ENCODE measurements at regions not wholly inside any gene's neighbourhood (a gene's known extent, or its start where the extent isn't known, plus 50 kb on each side); places are given as distances from the start of the nearest gene placed in this dataset.

GRCh38 chr4:117400039-117400835 lies 314.9 kb upstream of the TRAM1L1 start:
- H3K27me3 ChIP-seq (ENCODE audit: control insufficient read depth, insufficient read depth, low read length), result no peaks in the 10 kb centered on the region
- no peak overlapping the region for H3K4me3 ChIP-seq (ENCODE audit: low read depth, low read length)
- peaks cover 0 to 15% (median 4%) of the 10 kb centered on the region in 7 donors for H3K9me3 Mint-ChIP-seq
- no peaks in the 10 kb centered on the region for H3K4me1 ChIP-seq (ENCODE audit: control insufficient read depth, insufficient read depth, low read length, poor library complexity, severe bottlenecking)
- no peak overlapping the region for H3K27ac ChIP-seq (ENCODE audit: insufficient read depth, low read length, poor library complexity, severe bottlenecking)
- H3K9me3 ChIP-seq (ENCODE audit: control insufficient read depth in 2 of 2, low read length in 2 of 2), result peaks cover 0 to 1% of the 10 kb centered on the region in 2 experiments
- DNase-seq (no peak), ATAC-seq (ENCODE audit: low read depth in 2 of 2) (no peak)
- H3K36me3 Mint-ChIP-seq, result no peaks in the 10 kb centered on the region
- no peaks in the 10 kb centered on the region for H3K36me3 ChIP-seq (ENCODE audit: control insufficient read depth, insufficient read depth, low read length)
- H3K27me3 Mint-ChIP-seq, result no peaks in the 10 kb centered on the region
- no peak overlapping the region for H3K4me3 Mint-ChIP-seq
- no peaks in the 10 kb centered on the region for H3K4me1 Mint-ChIP-seq
- H3K27ac Mint-ChIP-seq, result no peak overlapping the region

- Histone ChIP-seq H3K4me1 (ENCODE audit: control insufficient read depth, insufficient read depth, low read length, poor library complexity, severe bottlenecking) (no peaks in the 10 kb centered on the region), H3K9me3 (ENCODE audit: control insufficient read depth in 2 of 2, low read length in 2 of 2) (no peaks in the 10 kb centered on the region), H3K27me3 (ENCODE audit: control insufficient read depth, insufficient read depth, low read length) (no peaks in the 10 kb centered on the region), H3K27ac (ENCODE audit: insufficient read depth, low read length, poor library complexity, severe bottlenecking) (no peak overlapping the region), H3K36me3 (ENCODE audit: control insufficient read depth, insufficient read depth, low read length) (no peaks in the 10 kb centered on the region), H3K4me3 (ENCODE audit: low read depth, low read length) (no peak overlapping the region)
- Mint-ChIP-seq H3K27ac (no peak overlapping the region), H3K4me3 (no peak overlapping the region), H3K4me1 (no peaks in the 10 kb centered on the region), H3K27me3 (no peaks in the 10 kb centered on the region), H3K9me3 (peaks cover 0 to 8% (median 0%) of the 10 kb centered on the region in 7 donors), H3K36me3 (no peaks in the 10 kb centered on the region)
- DNase-seq (no peak), ATAC-seq (ENCODE audit: low read depth in 2 of 2) (no peak)
Measured at GRCh38 chr4:117412661-117413060, 327.3 kb upstream of the TRAM1L1 start.

GRCh38 chr4:117417856-117418255 lies 332.5 kb upstream of the TRAM1L1 start:
- H3K27ac ChIP-seq (ENCODE audit: insufficient read depth, low read length, poor library complexity, severe bottlenecking), result no peak overlapping the region
- Mint-ChIP-seq H3K27me3 (no peaks in the 10 kb centered on the region), H3K4me1 (no peaks in the 10 kb centered on the region), H3K36me3 (no peaks in the 10 kb centered on the region), H3K27ac (no peak overlapping the region), H3K9me3 (peaks cover 0 to 10% (median 3%) of the 10 kb centered on the region in 7 donors), H3K4me3 (no peak overlapping the region)
- no peaks in the 10 kb centered on the region for H3K27me3 ChIP-seq (ENCODE audit: control insufficient read depth, insufficient read depth, low read length)
- no peak for ATAC-seq (ENCODE audit: low read depth in 2 of 2)
- no peaks in the 10 kb centered on the region for H3K36me3 ChIP-seq (ENCODE audit: control insufficient read depth, insufficient read depth, low read length)
- no peak for DNase-seq
- H3K9me3 ChIP-seq (ENCODE audit: control insufficient read depth in 2 of 2, low read length in 2 of 2), result peaks cover 0 to 2% of the 10 kb centered on the region in 2 experiments
- H3K4me1 ChIP-seq (ENCODE audit: control insufficient read depth, insufficient read depth, low read length, poor library complexity, severe bottlenecking), result no peaks in the 10 kb centered on the region
- H3K4me3 ChIP-seq (ENCODE audit: low read depth, low read length), result no peak overlapping the region

- H3K36me3 Mint-ChIP-seq, result no peaks in the 10 kb centered on the region
- no peak for ATAC-seq (ENCODE audit: low read depth in 2 of 2)
- peaks cover 0 to 2% of the 10 kb centered on the region in 2 experiments for H3K9me3 ChIP-seq (ENCODE audit: control insufficient read depth in 2 of 2, low read length in 2 of 2)
- no peak for DNase-seq
- H3K9me3 Mint-ChIP-seq, result peaks cover 0 to 7% (median 3%) of the 10 kb centered on the region in 7 donors
- no peaks in the 10 kb centered on the region for H3K27me3 Mint-ChIP-seq
- no peak overlapping the region for H3K27ac ChIP-seq (ENCODE audit: insufficient read depth, low read length, poor library complexity, severe bottlenecking)
- no peaks in the 10 kb centered on the region for H3K4me1 Mint-ChIP-seq
- no peak overlapping the region for H3K4me3 Mint-ChIP-seq
- H3K4me3 ChIP-seq (ENCODE audit: low read depth, low read length), result no peak overlapping the region
- H3K4me1 ChIP-seq (ENCODE audit: control insufficient read depth, insufficient read depth, low read length, poor library complexity, severe bottlenecking), result no peaks in the 10 kb centered on the region
- no peaks in the 10 kb centered on the region for H3K36me3 ChIP-seq (ENCODE audit: control insufficient read depth, insufficient read depth, low read length)
- H3K27ac Mint-ChIP-seq, result no peak overlapping the region
- H3K27me3 ChIP-seq (ENCODE audit: control insufficient read depth, insufficient read depth, low read length), result no peaks in the 10 kb centered on the region
Measured at GRCh38 chr4:117420948-117421347, 335.6 kb upstream of the TRAM1L1 start.

GRCh38 chr4:117421706-117422105 lies 336.3 kb upstream of the TRAM1L1 start:
- Histone ChIP-seq H3K9me3 (ENCODE audit: control insufficient read depth in 2 of 2, low read length in 2 of 2) (peaks cover 0 to 2% of the 10 kb centered on the region in 2 experiments), H3K4me3 (ENCODE audit: low read depth, low read length) (no peak overlapping the region), H3K27me3 (ENCODE audit: control insufficient read depth, insufficient read depth, low read length) (no peaks in the 10 kb centered on the region), H3K36me3 (ENCODE audit: control insufficient read depth, insufficient read depth, low read length) (no peaks in the 10 kb centered on the region), H3K4me1 (ENCODE audit: control insufficient read depth, insufficient read depth, low read length, poor library complexity, severe bottlenecking) (no peaks in the 10 kb centered on the region), H3K27ac (ENCODE audit: insufficient read depth, low read length, poor library complexity, severe bottlenecking) (no peak overlapping the region)
- Mint-ChIP-seq H3K4me1 (no peaks in the 10 kb centered on the region), H3K9me3 (peaks cover 0 to 7% (median 5%) of the 10 kb centered on the region in 7 donors), H3K36me3 (no peaks in the 10 kb centered on the region), H3K27me3 (no peaks in the 10 kb centered on the region), H3K4me3 (no peak overlapping the region), H3K27ac (no peak overlapping the region)
- ATAC-seq (ENCODE audit: low read depth in 2 of 2) (no peak), DNase-seq (no peak)

GRCh38 chr4:117422297-117422696 lies 336.9 kb upstream of the TRAM1L1 start:
- Mint-ChIP-seq H3K4me1 (no peaks in the 10 kb centered on the region), H3K4me3 (no peak overlapping the region), H3K36me3 (no peaks in the 10 kb centered on the region), H3K27ac (no peak overlapping the region), H3K9me3 (peaks cover 0 to 7% (median 5%) of the 10 kb centered on the region in 7 donors), H3K27me3 (no peaks in the 10 kb centered on the region)
- H3K36me3 ChIP-seq (ENCODE audit: control insufficient read depth, insufficient read depth, low read length), result no peaks in the 10 kb centered on the region
- no peaks in the 10 kb centered on the region for H3K4me1 ChIP-seq (ENCODE audit: control insufficient read depth, insufficient read depth, low read length, poor library complexity, severe bottlenecking)
- DNase-seq (no peak), ATAC-seq (ENCODE audit: low read depth in 2 of 2) (no peak)
- H3K27me3 ChIP-seq (ENCODE audit: control insufficient read depth, insufficient read depth, low read length), result no peaks in the 10 kb centered on the region
- H3K27ac ChIP-seq (ENCODE audit: insufficient read depth, low read length, poor library complexity, severe bottlenecking), result no peak overlapping the region
- H3K9me3 ChIP-seq (ENCODE audit: control insufficient read depth in 2 of 2, low read length in 2 of 2), result peaks cover 0 to 2% of the 10 kb centered on the region in 2 experiments
- H3K4me3 ChIP-seq (ENCODE audit: low read depth, low read length), result no peak overlapping the region

- H3K4me3 ChIP-seq (ENCODE audit: low read depth, low read length), result no peak overlapping the region
- Mint-ChIP-seq H3K9me3 (peaks cover 0 to 16% (median 7%) of the 10 kb centered on the region in 7 donors), H3K4me3 (no peak overlapping the region), H3K4me1 (no peaks in the 10 kb centered on the region), H3K27me3 (no peaks in the 10 kb centered on the region), H3K27ac (no peak overlapping the region), H3K36me3 (no peaks in the 10 kb centered on the region)
- H3K27ac ChIP-seq (ENCODE audit: insufficient read depth, low read length, poor library complexity, severe bottlenecking), result no peak overlapping the region
- no peak for DNase-seq
- ATAC-seq (ENCODE audit: low read depth in 2 of 2), result no peak
- H3K4me1 ChIP-seq (ENCODE audit: control insufficient read depth, insufficient read depth, low read length, poor library complexity, severe bottlenecking), result no peaks in the 10 kb centered on the region
- no peaks in the 10 kb centered on the region for H3K27me3 ChIP-seq (ENCODE audit: control insufficient read depth, insufficient read depth, low read length)
- H3K9me3 ChIP-seq (ENCODE audit: control insufficient read depth in 2 of 2, low read length in 2 of 2), result no peaks in the 10 kb centered on the region
- no peaks in the 10 kb centered on the region for H3K36me3 ChIP-seq (ENCODE audit: control insufficient read depth, insufficient read depth, low read length)
Measured at GRCh38 chr4:117425636-117426035, 340.3 kb upstream of the TRAM1L1 start.

GRCh38 chr4:117428536-117428935 lies 343.2 kb upstream of the TRAM1L1 start:
- Histone ChIP-seq H3K4me1 (ENCODE audit: control insufficient read depth, insufficient read depth, low read length, poor library complexity, severe bottlenecking) (no peaks in the 10 kb centered on the region), H3K36me3 (ENCODE audit: control insufficient read depth, insufficient read depth, low read length) (no peaks in the 10 kb centered on the region), H3K27ac (ENCODE audit: insufficient read depth, low read length, poor library complexity, severe bottlenecking) (no peak overlapping the region), H3K27me3 (ENCODE audit: control insufficient read depth, insufficient read depth, low read length) (no peaks in the 10 kb centered on the region), H3K9me3 (ENCODE audit: control insufficient read depth in 2 of 2, low read length in 2 of 2) (no peaks in the 10 kb centered on the region), H3K4me3 (ENCODE audit: low read depth, low read length) (no peak overlapping the region)
- Mint-ChIP-seq H3K4me1 (no peaks in the 10 kb centered on the region), H3K4me3 (no peak overlapping the region), H3K36me3 (no peaks in the 10 kb centered on the region), H3K9me3 (peaks cover 0 to 16% (median 6%) of the 10 kb centered on the region in 7 donors), H3K27ac (no peak overlapping the region), H3K27me3 (no peaks in the 10 kb centered on the region)
- ATAC-seq (ENCODE audit: low read depth in 2 of 2) (no peak), DNase-seq (no peak)

All from CD4-positive, CD25-positive, alpha-beta regulatory T cell (primary cell).